HPDE6-E6E7 (cell line): ENCODE measurements at regions not wholly inside any gene's neighbourhood (a gene's known extent, or its start where the extent isn't known, plus 50 kb on each side); places are given as distances from the start of the nearest gene placed in this dataset.

Experiments
- DNase-seq: peaks from one replicate; pipeline ENCODE4 v3.0.0; 2011; ENCODE audit warnings: missing footprints; ENCODE audit errors: extremely low spot score

- DNase-seq: no peak
These were observed 196.4 kb downstream of the SIM1 start for GRCh38 chr6:100268326-100268725.

GRCh38 chr6:100267721-100268123 lies 197.0 kb downstream of the SIM1 start:
- DNase-seq: no peak

- no peak for DNase-seq
These were observed 198.0 kb downstream of the SIM1 start for GRCh38 chr6:100266494-100267401.

GRCh38 chr6:100262086-100262485 lies 202.6 kb downstream of the SIM1 start:
- no peak for DNase-seq

- no peak for DNase-seq
These were observed 203.2 kb downstream of the SIM1 start for GRCh38 chr6:100261486-100261885.

GRCh38 chr6:100260584-100260983 lies 204.1 kb downstream of the SIM1 start:
- DNase-seq: no peak

GRCh38 chr6:100259865-100260264 lies 204.9 kb downstream of the SIM1 start:
- no peak for DNase-seq

GRCh38 chr6:100258752-100259151 lies 206.0 kb downstream of the SIM1 start:
- DNase-seq: no peak

GRCh38 chr6:100257793-100258395 lies 206.8 kb downstream of the SIM1 start:
- DNase-seq: peak; percentile 45

GRCh38 chr6:100255701-100256100 lies 209.0 kb downstream of the SIM1 start:
- no peak for DNase-seq

GRCh38 chr6:100247123-100247522 lies 217.6 kb downstream of the SIM1 start:
- no peak for DNase-seq

- no peak for DNase-seq
These were observed 218.5 kb downstream of the SIM1 start for GRCh38 chr6:100246206-100246605.

GRCh38 chr6:100240798-100241197 lies 223.9 kb downstream of the SIM1 start:
- no peak for DNase-seq

GRCh38 chr6:100237821-100238220 lies 226.9 kb downstream of the SIM1 start:
- no peak for DNase-seq

GRCh38 chr6:100236389-100236788 lies 228.3 kb downstream of the SIM1 start:
- DNase-seq: no peak

- DNase-seq: no peak
These were observed 229.1 kb downstream of the SIM1 start for GRCh38 chr6:100235631-100236030.

- DNase-seq: no peak
These were observed 230.1 kb downstream of the SIM1 start for GRCh38 chr6:100234625-100235024.

GRCh38 chr6:100232781-100233573 lies 231.7 kb downstream of the SIM1 start:
- no peak for DNase-seq

GRCh38 chr6:100230953-100231316 lies 233.8 kb downstream of the SIM1 start:
- peak; percentile 49 for DNase-seq

- no peak for DNase-seq
These were observed 234.4 kb downstream of the SIM1 start for GRCh38 chr6:100230115-100230952.

GRCh38 chr6:100229512-100229911 lies 235.2 kb downstream of the SIM1 start:
- DNase-seq: no peak
